ENCODE measurements at regions not wholly inside any gene's neighbourhood (a gene's known extent, or its start where the extent isn't known, plus 50 kb on each side); places are given as distances from the start of the nearest gene placed in this dataset.

- TF ChIP-seq ATM (IDR thresholded peaks at IDR 0.05; ENCODE audit: borderline replicate concordance), result no peak
Measured at GRCh38 chr11:134683860-134684259, 271.8 kb upstream of the B3GAT1 start (continued).

- DNase-seq (ENCODE audit: low spot score) (no peak), FAIRE-seq (no peak), ATAC-seq (no peak)
- in situ Hi-C loops (cut with HindIII; ENCODE audit: extremely low pct_ligation_motif_present, low pct_unique_long_range_greater_than_20kb), result no loop called here
- no peak overlapping the region for H3K9ac ChIP-seq (ENCODE audit: insufficient read depth, low read depth, low read length)
- H3K79me2 ChIP-seq (ENCODE audit: insufficient read depth, low read length), result no peaks in the 10 kb centered on the region
- peaks cover under 1 to 6% of the 10 kb centered on the region in 2 experiments; a peak in 2 of 5 replicates for H3K27me3 ChIP-seq (ENCODE audit: control insufficient read depth in 1 of 2, insufficient read depth in 2 of 2, low read length in 2 of 2)
- 46% methylated on average over 12 of the region's 12 CpGs for WGBS (ENCODE audit: low lambda C conversion rate)
- POLR2A ChIA-PET, result no interaction called here
- no peak overlapping the region for H2AFZ ChIP-seq (ENCODE audit: low read length)
- H3K9me3 ChIP-seq (ENCODE audit: low read length), result no peaks in the 10 kb centered on the region
- no peak overlapping the region for H3K4me2 ChIP-seq (ENCODE audit: low read depth, low read length)
- H3K36me3 ChIP-seq (replicated peaks in 1 of 2; ENCODE audit: control insufficient read depth in 1 of 2, insufficient read depth in 2 of 2, low read length in 2 of 2), result no peaks in the 10 kb centered on the region
- CTCF ChIA-PET (ENCODE audit: low intra/inter-chr PET ratio, low total read pairs), result no interaction called here
- intact Hi-C loops (cut with micrococcal nuclease; ENCODE audit: unreplicated experiment), result no loop called here
- TF ChIP-seq ZNF598 (CRISPR knock-in tag; IDR thresholded peaks at IDR 0.05; ENCODE audit: borderline replicate concordance) (no peak), ATF2 (CRISPR knock-in tag; IDR thresholded peaks at IDR 0.05) (no peak), SRSF4 (IDR thresholded peaks at IDR 0.05; ENCODE audit: low read depth, low read length, poor library complexity, severe bottlenecking) (no peak), HNRNPL (IDR thresholded peaks at IDR 0.05; ENCODE audit: low read depth, low read length) (no peak), MLLT10 (CRISPR knock-in tag; IDR thresholded peaks at IDR 0.05) (no peak), GRHL1 (CRISPR knock-in tag; conservative IDR thresholded peaks at IDR 0.05) (no peak), ZNF639 (CRISPR knock-in tag; conservative IDR thresholded peaks at IDR 0.05) (no peak), KLF12 (CRISPR knock-in tag; IDR thresholded peaks at IDR 0.05; ENCODE audit: borderline replicate concordance) (no peak), ZNF691 (CRISPR knock-in tag; IDR thresholded peaks at IDR 0.05; ENCODE audit: borderline replicate concordance, low read depth) (no peak), TP53 (CRISPR knock-in tag; conservative IDR thresholded peaks at IDR 0.05) (no peak), BCLAF1 (IDR thresholded peaks at IDR 0.05) (no peak)
- BruUV-seq (replicated peaks), result no TSS peak
- H3K4me1 ChIP-seq (ENCODE audit: insufficient read depth, low read length), result no peaks in the 10 kb centered on the region
- no peak overlapping the region for H3K27ac ChIP-seq (ENCODE audit: extremely low read length, insufficient read depth, low read length)
- H4K20me1 ChIP-seq (ENCODE audit: insufficient read depth, low read length), result no peaks in the 10 kb centered on the region
- no peak overlapping the region for H3K4me3 ChIP-seq (replicated peaks in 1 of 3; ENCODE audit: insufficient read depth in 1 of 3, low read depth in 2 of 3, low read length in 3 of 3)
Measured at GRCh38 chr11:134682577-134682976, 270.5 kb upstream of the B3GAT1 start.
